ENCODE measurements at regions not wholly inside any gene's neighbourhood (a gene's known extent, or its start where the extent isn't known, plus 50 kb on each side); places are given as distances from the start of the nearest gene placed in this dataset.

DNA sequence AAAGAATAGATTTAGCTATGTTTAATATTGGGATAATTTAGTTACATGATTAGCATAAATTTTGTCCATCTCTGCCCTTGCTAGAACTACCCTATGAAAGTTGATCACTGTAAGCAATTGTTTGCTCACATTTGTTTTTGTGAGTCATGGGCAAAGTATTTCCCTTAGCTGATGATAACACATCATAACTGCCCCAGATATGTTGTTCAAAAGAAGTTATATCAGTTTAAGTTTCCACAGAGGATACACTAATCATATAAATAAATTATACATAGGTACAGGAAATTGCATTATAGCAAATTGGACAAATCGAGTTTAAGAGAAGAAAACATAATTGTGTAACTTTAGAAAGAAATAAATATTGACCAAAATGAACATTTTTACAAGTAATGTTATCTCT lies 223.2 kb upstream of the PIK3C3 start:
- no peak overlapping the region for H2AFZ ChIP-seq (ENCODE audit: low read depth)
- TF ChIP-seq, protein P1, sequence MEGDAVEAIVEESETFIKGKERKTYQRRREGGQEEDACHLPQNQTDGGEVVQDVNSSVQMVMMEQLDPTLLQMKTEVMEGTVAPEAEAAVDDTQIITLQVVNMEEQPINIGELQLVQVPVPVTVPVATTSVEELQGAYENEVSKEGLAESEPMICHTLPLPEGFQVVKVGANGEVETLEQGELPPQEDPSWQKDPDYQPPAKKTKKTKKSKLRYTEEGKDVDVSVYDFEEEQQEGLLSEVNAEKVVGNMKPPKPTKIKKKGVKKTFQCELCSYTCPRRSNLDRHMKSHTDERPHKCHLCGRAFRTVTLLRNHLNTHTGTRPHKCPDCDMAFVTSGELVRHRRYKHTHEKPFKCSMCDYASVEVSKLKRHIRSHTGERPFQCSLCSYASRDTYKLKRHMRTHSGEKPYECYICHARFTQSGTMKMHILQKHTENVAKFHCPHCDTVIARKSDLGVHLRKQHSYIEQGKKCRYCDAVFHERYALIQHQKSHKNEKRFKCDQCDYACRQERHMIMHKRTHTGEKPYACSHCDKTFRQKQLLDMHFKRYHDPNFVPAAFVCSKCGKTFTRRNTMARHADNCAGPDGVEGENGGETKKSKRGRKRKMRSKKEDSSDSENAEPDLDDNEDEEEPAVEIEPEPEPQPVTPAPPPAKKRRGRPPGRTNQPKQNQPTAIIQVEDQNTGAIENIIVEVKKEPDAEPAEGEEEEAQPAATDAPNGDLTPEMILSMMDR (conservative IDR thresholded peaks at IDR 0.05; ENCODE audit: low read depth, low read length) = no peak
- no peaks in the 10 kb centered on the region for H3K79me2 ChIP-seq (ENCODE audit: insufficient read depth, low read depth)
- no peaks in the 10 kb centered on the region for H3K27me3 ChIP-seq (ENCODE audit: insufficient read depth, low read depth)
- no peaks in the 10 kb centered on the region for H4K20me1 ChIP-seq (ENCODE audit: insufficient read depth)
- H3K36me3 ChIP-seq (ENCODE audit: insufficient read depth) = no peaks in the 10 kb centered on the region
- H3K4me2 ChIP-seq = no peak overlapping the region
- H3K4me1 ChIP-seq (ENCODE audit: low read depth, poor library complexity, severe bottlenecking) = no peaks in the 10 kb centered on the region
- H3K4me3 ChIP-seq (IDR thresholded peaks at IDR 0.05; ENCODE audit: insufficient read depth, low read depth, low read length) = no peak overlapping the region
- H3K27ac ChIP-seq = no peak overlapping the region
- no peak overlapping the region for H3K9ac ChIP-seq

DNA sequence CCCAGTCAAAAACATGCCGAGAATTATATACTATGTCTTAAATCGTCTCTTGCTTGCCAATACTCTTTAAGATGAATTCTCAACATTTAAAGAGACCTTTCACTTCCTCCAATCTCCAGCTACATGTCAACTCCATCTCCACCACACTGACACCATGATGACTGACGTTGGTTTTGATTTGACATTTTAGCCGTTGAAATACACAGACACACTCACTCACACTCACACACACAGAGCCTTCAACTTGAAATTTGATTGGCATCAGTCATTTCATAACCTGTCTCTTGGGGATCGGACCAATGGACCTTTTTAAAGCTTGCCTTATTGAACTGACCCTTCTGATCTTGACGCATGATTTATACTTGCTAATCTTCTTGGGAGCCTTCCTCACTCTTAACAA lies 230.8 kb upstream of the PIK3C3 start:
- Histone ChIP-seq H3K4me3 (IDR thresholded peaks at IDR 0.05; ENCODE audit: insufficient read depth, low read depth, low read length) (no peak overlapping the region), H3K4me1 (ENCODE audit: low read depth, poor library complexity, severe bottlenecking) (no peaks in the 10 kb centered on the region), H3K79me2 (ENCODE audit: insufficient read depth, low read depth) (no peaks in the 10 kb centered on the region), H3K27me3 (ENCODE audit: insufficient read depth, low read depth) (no peaks in the 10 kb centered on the region), H3K36me3 (ENCODE audit: insufficient read depth) (no peaks in the 10 kb centered on the region), H2AFZ (ENCODE audit: low read depth) (no peak overlapping the region), H3K9ac (no peak overlapping the region), H3K4me2 (no peak overlapping the region), H4K20me1 (ENCODE audit: insufficient read depth) (no peaks in the 10 kb centered on the region), H3K27ac (no peak overlapping the region)
- TF ChIP-seq, protein P1 (conservative IDR thresholded peaks at IDR 0.05; ENCODE audit: low read depth, low read length) = no peak

DNA sequence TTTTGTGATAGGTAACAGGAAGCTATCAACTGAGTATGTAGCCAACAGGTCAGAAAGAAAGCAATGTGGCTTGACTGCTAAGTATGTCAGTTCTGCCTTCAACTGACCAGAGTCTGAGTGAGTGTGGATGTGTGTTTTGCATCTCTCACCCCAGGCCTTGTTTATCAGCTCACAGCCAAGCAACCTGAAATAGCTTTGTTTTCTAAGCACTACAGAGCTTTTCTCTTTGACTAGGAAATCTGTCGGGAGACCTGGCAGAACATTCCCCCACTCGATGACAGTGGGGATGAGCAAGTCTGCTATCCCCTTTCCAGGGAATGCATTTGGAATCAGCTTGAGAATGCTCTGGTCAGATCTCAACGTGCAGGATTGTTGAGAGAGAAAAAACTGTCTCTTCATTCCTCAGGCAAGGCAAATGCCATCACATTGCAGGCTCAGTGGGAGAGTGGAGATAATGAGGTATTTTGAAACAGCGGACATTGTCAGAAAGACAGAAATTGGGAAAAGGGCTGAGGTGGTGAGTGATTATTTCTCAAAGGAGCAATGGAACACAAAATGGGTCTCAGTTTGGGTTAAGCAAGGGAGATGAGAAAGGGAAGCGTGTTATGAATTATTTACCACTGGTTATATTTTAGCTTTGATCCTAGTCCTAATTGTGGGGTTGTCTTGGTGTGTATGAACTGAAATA lies 233.8 kb upstream of the PIK3C3 start:
- no peaks in the 10 kb centered on the region for H3K4me1 ChIP-seq (ENCODE audit: low read depth, poor library complexity, severe bottlenecking)
- no peaks in the 10 kb centered on the region for H4K20me1 ChIP-seq (ENCODE audit: insufficient read depth)
- no peak overlapping the region for H3K4me2 ChIP-seq
- no peak overlapping the region for H2AFZ ChIP-seq (ENCODE audit: low read depth)
- H3K27ac ChIP-seq = no peak overlapping the region
- no peaks in the 10 kb centered on the region for H3K79me2 ChIP-seq (ENCODE audit: insufficient read depth, low read depth)
- H3K36me3 ChIP-seq (ENCODE audit: insufficient read depth) = no peaks in the 10 kb centered on the region
- no peak overlapping the region for H3K9ac ChIP-seq
- no peak overlapping the region for H3K4me3 ChIP-seq (IDR thresholded peaks at IDR 0.05; ENCODE audit: insufficient read depth, low read depth, low read length)
- H3K27me3 ChIP-seq (ENCODE audit: insufficient read depth, low read depth) = no peaks in the 10 kb centered on the region
- TF ChIP-seq, protein P1 (conservative IDR thresholded peaks at IDR 0.05; ENCODE audit: low read depth, low read length) = no peak

DNA sequence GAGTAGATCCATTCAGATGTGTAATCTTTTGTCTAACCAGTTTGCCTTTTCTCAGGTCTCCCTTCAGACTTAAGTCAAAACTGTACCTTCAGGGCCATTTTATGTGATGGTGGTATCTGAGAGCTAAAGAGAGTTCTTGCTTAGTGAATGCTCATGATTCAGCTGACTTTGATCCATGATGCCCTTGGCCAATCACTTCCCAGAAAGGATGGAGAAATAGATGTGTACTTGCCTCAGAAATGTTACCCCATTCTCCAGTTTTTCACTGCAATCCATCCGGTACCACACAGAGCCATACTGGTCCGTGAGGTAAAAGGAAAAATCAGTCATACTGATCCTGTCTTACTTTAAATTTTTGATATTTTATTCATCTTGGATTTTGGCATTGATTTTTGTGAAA lies 234.8 kb upstream of the PIK3C3 start:
- Histone ChIP-seq H3K27ac (no peak overlapping the region), H4K20me1 (ENCODE audit: insufficient read depth) (no peaks in the 10 kb centered on the region), H2AFZ (ENCODE audit: low read depth) (no peak overlapping the region), H3K4me2 (no peak overlapping the region), H3K36me3 (ENCODE audit: insufficient read depth) (no peaks in the 10 kb centered on the region), H3K79me2 (ENCODE audit: insufficient read depth, low read depth) (no peaks in the 10 kb centered on the region), H3K4me1 (ENCODE audit: low read depth, poor library complexity, severe bottlenecking) (no peaks in the 10 kb centered on the region), H3K4me3 (IDR thresholded peaks at IDR 0.05; ENCODE audit: insufficient read depth, low read depth, low read length) (no peak overlapping the region), H3K27me3 (ENCODE audit: insufficient read depth, low read depth) (no peaks in the 10 kb centered on the region), H3K9ac (no peak overlapping the region)
- TF ChIP-seq, protein P1 (conservative IDR thresholded peaks at IDR 0.05; ENCODE audit: low read depth, low read length) = no peak
